ENCODE measurements at regions not wholly inside any gene's neighbourhood (a gene's known extent, or its start where the extent isn't known, plus 50 kb on each side); places are given as distances from the start of the nearest gene placed in this dataset.

- H3K4ac ChIP-seq (ENCODE audit: low read depth, low read length) = no peak overlapping the region
- no peak overlapping the region for H2AK5ac ChIP-seq (ENCODE audit: low read depth, low read length)
- no peaks in the 10 kb centered on the region for H3K9me3 ChIP-seq (ENCODE audit: control insufficient read depth, insufficient read depth, low read length)
- H3K14ac ChIP-seq (replicated peaks; ENCODE audit: low read depth, low read length) = no peak overlapping the region
- no peaks in the 10 kb centered on the region for H3K79me1 ChIP-seq (ENCODE audit: low read depth in 1 of 2, low read length in 2 of 2)
- H3K4me1 ChIP-seq (ENCODE audit: control insufficient read depth, insufficient read depth, low read length) = no peaks in the 10 kb centered on the region
- no peak overlapping the region for H3K9ac ChIP-seq (ENCODE audit: low read depth, low read length)
- POLR2A ChIA-PET (ENCODE audit: unreplicated experiment) = interaction anchor here (0.6 kb wide), 1 partner anchor 14 kb away, joined by 3 read pairs; no protein-coding TSS in a partner anchor
- peaks cover 4% of the 10 kb centered on the region; the same call in 1 of the 2 replicates for H3K27me3 ChIP-seq (ENCODE audit: control insufficient read depth, insufficient read depth, low read length)
- intact Hi-C loops (cut with micrococcal nuclease) (no loop called here), dilution Hi-C loops (cut with HindIII; ENCODE audit: low sequenced_read_pairs, unreplicated experiment) (no loop called here), in situ Hi-C loops (cut with MboI; ENCODE audit: low sequenced_read_pairs) (no loop called here)
- no peak overlapping the region for H4K91ac ChIP-seq (ENCODE audit: insufficient read depth, low read depth, low read length)
- no peak overlapping the region for H3K4me3 ChIP-seq (ENCODE audit: insufficient read depth, low read depth, low read length)
- DNase-seq (no peak), ATAC-seq (ENCODE audit: low read depth) (no peak)
- no peak overlapping the region for H2AK9ac ChIP-seq (replicated peaks; ENCODE audit: low read depth, low read length, poor library complexity)
- H2BK15ac ChIP-seq (ENCODE audit: low read depth, low read length) = no peak overlapping the region
- no peak overlapping the region for H3K23ac ChIP-seq (ENCODE audit: low read depth, low read length)
- no peak overlapping the region for H3K4me2 ChIP-seq (ENCODE audit: low read depth, low read length)
- H3K9me1 ChIP-seq (ENCODE audit: insufficient read depth, low read length) = no peaks in the 10 kb centered on the region
- no peak overlapping the region for H2AFZ ChIP-seq (replicated peaks; ENCODE audit: low read length, poor library complexity)
- no peaks in the 10 kb centered on the region for H4K20me1 ChIP-seq (ENCODE audit: insufficient read depth, low read length)
- H3K56ac ChIP-seq (ENCODE audit: extremely low read depth, insufficient read depth, low read length) = no peak overlapping the region
- H3K18ac ChIP-seq (ENCODE audit: low read depth, low read length) = no peak overlapping the region
- H2BK5ac ChIP-seq (ENCODE audit: low read depth, low read length, poor library complexity, severe bottlenecking) = no peak overlapping the region
- no peak overlapping the region for H2BK20ac ChIP-seq (ENCODE audit: low read depth, low read length)
- TF ChIP-seq FOS (IDR thresholded peaks at IDR 0.05; ENCODE audit: low read depth, low read length) (no peak), USF2 (IDR thresholded peaks at IDR 0.05; ENCODE audit: low read depth, low read length) (no peak), ELK1 (IDR thresholded peaks at IDR 0.05; ENCODE audit: borderline replicate concordance, low read depth, low read length) (no peak), CEBPB (IDR thresholded peaks at IDR 0.05; ENCODE audit: low read depth, low read length) (no peak), NFE2L2 (IDR thresholded peaks at IDR 0.05; ENCODE audit: low read depth, low read length) (no peak), CHD1 (IDR thresholded peaks at IDR 0.05; ENCODE audit: low read depth, low read length) (no peak), MXI1 (IDR thresholded peaks at IDR 0.05; ENCODE audit: borderline replicate concordance, low read depth, low read length) (no peak), MAFK (IDR thresholded peaks at IDR 0.05; ENCODE audit: low read depth, low read length) (no peak), MAZ (IDR thresholded peaks at IDR 0.05; ENCODE audit: borderline replicate concordance, low read depth, low read length) (no peak), CTCF (conservative IDR thresholded peaks at IDR 0.05; ENCODE audit: low read depth, low read length) (no peak), BHLHE40 (IDR thresholded peaks at IDR 0.05; ENCODE audit: low read depth, low read length) (no peak)
- H3K27ac ChIP-seq (ENCODE audit: insufficient read depth, low read length) = no peak overlapping the region
- H4K5ac ChIP-seq (ENCODE audit: low read depth, low read length) = no peak overlapping the region
- CTCF ChIA-PET = no interaction called here
- no peak overlapping the region for H4K8ac ChIP-seq (ENCODE audit: low read depth in 2 of 2, low read length in 2 of 2)
- no peak overlapping the region for H2BK120ac ChIP-seq (ENCODE audit: low read depth, low read length)
- WGBS, 2 experiments (ENCODE audit: extremely low coverage in 2 of 2, insufficient read length in 1 of 2) = no CpG with 5 or more reads among the region's 6 CpGs
- no TSS peak for BruUV-seq (replicated peaks)
- H3K36me3 ChIP-seq (ENCODE audit: control insufficient read depth, insufficient read depth, low read length) = no peaks in the 10 kb centered on the region
Observed at GRCh38 chr21:38089763-38090046, 167.1 kb upstream of the KCNJ15 start.

All from IMR-90 (cell line).